HG02759 (cell line): ENCODE measurements at regions not wholly inside any gene's neighbourhood (a gene's known extent, or its start where the extent isn't known, plus 50 kb on each side); places are given as distances from the start of the nearest gene placed in this dataset.
A peak's percentile ranks its signal among the peaks of the same experiment; 100 is the strongest.

ENCODE experiments used
- ATAC-seq: cut with Tn5 transposase; IDR thresholded peaks from one replicate; pipeline ENCODE4 v1.9.1; 2021; ENCODE audit warnings: mild to moderate bottlenecking, moderate library complexity; ENCODE audit not compliant: unreplicated experiment

- no peak for ATAC-seq
Measured at GRCh38 chr9:134243778-134244467, 79.6 kb upstream of the RNU6ATAC start.

GRCh38 chr9:134245179-134245578, 80.8 kb upstream of the RNU6ATAC start:
- no peak for ATAC-seq

DNA sequence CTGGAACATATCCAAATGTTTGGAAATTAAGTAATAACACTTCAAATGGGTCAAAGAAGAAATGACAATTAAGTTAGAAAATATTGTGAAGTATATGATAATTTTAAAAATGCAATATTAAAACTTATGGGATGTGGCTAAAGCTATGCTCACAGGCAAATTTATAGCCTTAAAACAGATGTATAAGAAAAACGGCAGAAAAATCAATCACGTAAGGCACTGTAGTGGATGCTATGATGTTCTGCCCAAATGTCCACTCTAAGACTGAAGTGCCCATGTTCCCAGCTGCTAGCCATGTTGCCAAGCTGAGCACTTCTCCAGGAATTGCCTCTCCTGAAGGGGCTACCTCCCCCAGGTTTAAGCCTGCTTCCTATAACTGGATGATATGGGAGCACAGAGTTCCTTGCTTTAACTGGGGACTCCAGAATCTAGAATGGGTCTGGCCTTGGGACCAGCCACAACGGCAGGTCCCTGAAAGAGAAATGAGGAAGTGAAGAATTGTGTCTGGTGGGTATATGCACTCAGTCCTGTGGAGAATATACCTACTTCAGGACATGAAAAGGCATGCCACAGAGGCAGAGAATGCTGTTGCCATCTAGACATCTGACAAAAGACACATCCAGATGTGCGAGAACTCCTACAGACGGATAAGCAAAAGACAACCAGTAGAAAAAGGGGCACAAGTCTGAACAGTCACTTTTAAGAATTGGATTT, 78.2 kb upstream of the RXRA start:
- ATAC-seq, result no peak

GRCh38 chr9:134251296-134252069, 74.8 kb upstream of the RXRA start:
- no peak for ATAC-seq

GRCh38 chr9:134252084-134252830, 74.0 kb upstream of the RXRA start:
- no peak for ATAC-seq

DNA sequence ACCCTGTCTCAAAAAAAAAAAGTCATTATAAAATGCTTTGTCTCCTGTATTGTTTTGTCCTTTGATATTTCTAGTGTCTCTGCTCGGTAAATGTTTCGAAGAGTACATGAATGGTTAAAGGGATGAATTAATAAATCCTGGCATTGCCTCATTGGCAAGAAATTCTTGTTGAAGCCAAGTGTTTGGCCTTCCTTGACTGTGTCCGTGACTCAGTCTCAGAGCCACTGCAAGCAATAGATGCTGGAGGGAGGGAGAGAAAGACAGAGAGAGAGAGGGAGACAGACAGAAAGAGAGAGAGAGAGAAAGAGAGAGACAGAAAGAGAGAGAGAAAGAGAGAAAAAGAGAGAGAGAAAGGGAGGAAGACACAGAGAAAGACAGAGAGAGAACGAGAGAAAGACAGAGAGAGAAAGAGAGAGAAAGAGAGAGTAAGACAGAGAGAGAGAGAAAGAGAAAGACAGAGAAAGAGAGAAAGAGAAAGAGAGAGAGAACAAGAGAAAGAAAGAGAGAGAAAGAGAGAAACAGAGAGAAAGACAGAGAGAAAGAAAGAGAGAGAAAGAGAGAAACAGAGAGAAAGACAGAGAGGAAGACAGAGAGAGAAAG, 72.5 kb upstream of the RXRA start:
- ATAC-seq, result no peak

DNA sequence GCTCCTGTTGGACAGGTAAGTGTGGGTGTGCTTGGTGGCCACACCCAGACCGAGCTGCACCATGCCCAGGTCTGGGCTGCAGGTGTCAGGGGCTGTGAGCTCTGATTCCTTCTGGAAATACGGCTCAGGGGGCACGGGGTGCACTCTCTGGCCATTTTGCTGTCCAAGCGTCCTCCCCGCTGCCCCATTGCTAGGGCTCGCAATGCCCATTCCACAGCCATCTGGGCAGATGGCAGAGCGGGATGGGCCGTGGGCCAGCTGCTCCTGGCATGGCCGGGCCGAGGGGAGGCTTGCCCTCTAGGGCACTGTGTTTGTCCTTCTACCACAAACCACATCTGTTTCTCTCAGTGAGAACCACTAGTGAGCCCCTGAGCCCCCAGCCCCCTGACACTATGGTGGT, 67.9 kb upstream of the RXRA start:
- no peak for ATAC-seq

DNA sequence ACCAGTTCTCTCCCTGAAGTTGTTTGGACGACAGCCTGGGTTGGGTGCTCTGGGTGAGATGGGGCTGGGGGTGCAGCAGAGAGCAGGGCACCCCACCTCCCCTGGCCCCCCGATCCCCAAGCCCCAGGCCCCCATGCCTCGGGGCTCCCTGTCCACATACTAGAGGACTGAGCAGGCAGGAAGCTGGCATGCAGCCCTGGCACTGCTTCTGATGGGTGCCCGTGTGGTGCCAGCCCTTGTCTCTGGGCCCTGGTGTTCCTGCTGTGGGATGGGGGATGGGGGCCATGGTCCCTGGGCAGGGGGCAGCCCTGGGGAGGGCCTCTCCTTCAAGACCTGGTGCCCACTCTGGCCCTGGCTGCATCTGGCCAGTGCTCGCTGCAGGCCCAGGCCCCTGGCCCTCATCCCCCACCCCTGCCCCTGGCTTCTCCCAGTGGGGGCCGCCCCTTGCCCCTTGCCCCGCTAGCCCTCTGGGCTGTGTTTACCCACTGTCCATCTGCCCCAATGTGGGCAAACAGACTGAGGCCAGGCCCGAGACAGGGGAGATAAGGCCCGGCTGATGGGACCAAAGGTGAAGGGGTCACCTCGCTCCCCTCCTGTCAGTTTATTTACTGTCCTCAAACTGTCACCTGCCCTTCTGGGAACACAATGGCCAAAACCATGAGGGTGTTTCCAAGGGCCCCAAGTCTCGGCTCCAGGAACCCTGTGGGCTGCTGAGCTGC, 67.3 kb upstream of the RXRA start:
- ATAC-seq, result no peak

DNA sequence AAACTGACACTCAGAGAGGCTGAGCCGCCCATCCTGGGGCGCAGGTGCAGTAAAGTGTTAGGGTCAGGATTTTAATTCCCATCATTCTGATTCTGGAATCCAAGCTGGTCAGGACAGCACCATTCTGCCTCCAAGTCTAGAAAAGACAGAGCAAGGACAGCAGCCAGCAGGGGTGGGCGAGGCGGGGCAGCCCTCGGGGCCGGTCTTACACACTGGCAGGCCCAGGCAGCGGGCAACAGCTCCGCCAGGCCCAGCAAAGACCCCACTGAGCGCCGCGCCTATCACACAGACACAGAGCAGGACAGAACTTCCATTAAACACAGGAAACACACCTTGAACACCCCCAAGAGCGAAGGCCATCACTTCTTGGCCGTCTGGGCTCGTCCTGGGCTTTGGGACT, 66.5 kb upstream of the RXRA start:
- no peak for ATAC-seq

- ATAC-seq, result no peak
Measured at GRCh38 chr9:134260801-134261200, 65.5 kb upstream of the RXRA start.

DNA sequence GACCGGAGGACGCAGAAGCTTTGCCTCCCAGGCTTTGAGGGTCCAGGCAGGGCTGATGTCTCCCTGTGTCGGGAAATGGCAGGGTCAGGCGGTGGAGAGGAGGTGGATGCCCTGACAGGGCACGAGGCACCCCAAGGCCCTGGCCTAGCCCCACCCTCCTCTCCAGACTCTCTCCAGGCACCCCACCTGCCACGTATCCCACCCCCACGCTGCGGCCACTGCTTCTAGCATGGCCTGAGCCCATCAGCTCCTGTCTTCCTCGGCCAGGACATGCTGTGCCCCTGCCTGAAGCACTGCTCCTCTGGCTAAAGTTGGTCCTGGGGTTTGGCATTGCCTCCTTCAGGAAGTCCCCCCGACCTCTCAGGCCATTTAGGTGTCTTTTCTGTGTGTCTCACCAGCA, 64.2 kb upstream of the RXRA start:
- ATAC-seq, result no peak

GRCh38 chr9:134263596-134263995, 62.7 kb upstream of the RXRA start:
- no peak for ATAC-seq

- no peak for ATAC-seq
Measured at GRCh38 chr9:134264169-134264568, 62.1 kb upstream of the RXRA start.

DNA sequence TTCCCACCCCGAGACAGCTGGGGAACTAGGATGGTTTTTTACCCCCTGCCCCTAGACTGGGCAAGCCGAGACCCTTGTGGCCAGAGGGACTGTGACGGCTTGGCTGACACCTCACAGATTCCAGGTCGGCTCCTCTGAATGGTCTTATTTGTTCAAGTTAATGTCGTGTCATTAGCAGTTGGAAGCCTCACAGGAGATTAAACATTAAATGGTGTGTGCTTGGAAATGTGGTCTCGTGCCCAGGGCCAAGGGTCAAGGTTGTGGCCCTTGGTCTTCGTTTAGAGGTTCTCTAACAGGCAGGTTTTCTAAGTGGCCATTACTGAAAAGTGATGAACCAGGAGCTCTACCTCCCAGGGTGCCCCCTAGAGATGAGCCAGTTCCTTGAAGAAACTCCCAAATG, 61.2 kb upstream of the RXRA start:
- ATAC-seq, result no peak

DNA sequence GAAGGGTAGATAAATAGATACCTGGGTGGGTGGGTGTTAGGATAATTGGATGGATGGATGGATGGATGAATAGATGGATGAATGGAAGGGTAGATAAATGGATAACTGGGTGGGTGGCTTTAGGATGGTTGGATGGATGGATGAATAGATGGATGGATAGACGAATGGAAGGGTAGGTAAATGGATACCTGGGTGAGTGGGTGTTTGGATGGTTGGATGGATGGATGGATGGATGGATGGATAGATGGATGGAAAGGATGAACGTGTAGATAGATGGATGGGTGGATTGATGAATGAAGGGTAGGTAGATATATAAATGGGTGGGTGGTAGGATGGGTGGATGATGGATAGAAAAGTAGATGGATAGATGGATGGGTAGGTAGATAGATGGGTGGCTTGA, 59.8 kb upstream of the RXRA start:
- no peak for ATAC-seq

GRCh38 chr9:134267305-134267880, 58.9 kb upstream of the RXRA start:
- no peak for ATAC-seq

DNA sequence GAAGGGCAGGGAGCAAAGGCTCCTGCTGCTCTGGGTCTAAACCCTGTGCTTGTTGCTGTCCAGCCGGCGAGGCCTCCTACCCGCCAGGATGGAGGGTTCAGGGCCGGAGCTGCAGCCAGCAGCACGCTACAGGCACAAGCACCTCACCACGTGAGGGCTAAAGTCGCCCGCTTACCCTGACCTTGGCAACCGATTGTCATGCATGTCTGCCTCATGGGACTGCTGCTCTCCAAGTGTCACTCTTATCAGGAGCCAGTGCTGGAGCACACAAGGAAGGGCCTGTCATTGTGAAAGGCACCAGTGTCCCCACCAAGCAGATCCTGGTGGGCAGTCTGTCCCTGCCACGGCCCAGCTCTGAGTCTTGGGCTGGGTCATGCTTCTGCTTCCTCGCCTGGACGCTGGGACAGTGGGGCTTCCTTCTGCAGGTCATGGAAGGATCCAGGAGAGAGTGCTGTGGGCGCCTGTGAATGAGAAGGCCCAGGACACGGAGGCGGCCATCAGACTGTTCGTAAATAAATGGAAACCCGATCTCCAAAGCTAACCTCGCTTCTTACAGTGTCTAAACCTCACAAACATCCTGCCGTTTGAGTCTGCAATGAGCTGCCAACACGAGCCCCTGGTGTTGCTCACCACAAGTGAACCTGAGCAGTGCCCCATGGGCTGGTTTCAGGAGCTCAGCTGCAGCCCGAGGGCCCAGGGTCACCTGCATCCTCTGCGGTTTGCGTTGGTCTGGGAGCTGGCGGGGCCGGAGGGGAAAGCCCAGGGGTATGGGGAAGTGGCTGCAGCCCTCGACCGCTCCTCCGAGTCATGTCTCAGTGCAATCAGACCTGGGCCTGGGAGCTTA, 58.2 kb upstream of the RXRA start:
- peak; percentile 87 for ATAC-seq

DNA sequence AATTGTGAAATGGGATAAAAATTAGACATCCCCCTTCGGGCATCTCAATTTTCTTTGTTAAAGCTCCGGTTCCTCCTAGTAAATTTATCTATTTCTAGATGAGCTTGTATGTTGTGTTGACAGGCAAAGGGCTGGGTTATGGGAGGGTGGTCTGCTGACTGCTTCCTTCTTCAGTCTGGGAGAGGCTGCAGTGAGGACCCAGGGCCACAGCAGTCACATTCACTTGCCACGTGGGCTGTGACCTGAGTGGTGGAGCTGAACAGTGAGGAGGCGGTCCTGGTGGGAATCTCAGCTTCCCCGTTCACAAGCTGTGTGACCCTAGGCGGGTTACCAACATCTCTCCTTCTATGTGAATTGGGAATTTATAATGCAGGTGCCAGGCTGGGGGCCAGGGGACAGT, 57.5 kb upstream of the RXRA start:
- no peak for ATAC-seq
